Osteoblast (primary cell): ENCODE measurements at regions not wholly inside any gene's neighbourhood (a gene's known extent, or its start where the extent isn't known, plus 50 kb on each side); places are given as distances from the start of the nearest gene placed in this dataset.
"Not testable (repeated sequence)": the region's sequence is repeated elsewhere in the genome, so short reads cannot be mapped to it uniquely, and the experiment has no call there.

Experiments used
- DNase-seq: peaks from one replicate; pipeline ENCODE4 v3.0.0; 2011; ENCODE audit warnings: low spot score, mixed read lengths; ENCODE audit not compliant: insufficient read length; ENCODE audit errors: missing footprints
- H2AFZ ChIP-seq: 2 replicates; pipeline ENCODE4 v1.6.0; 2011; ENCODE audit warnings: mild to moderate bottlenecking, low read length
- H3K27ac ChIP-seq: 2 replicates; pipeline ENCODE4 v1.5.1; 2011; ENCODE audit warnings: mild to moderate bottlenecking, low read depth, low read length, moderate library complexity
- H3K27me3 ChIP-seq: 2 replicates; pipeline ENCODE4 v1.6.0; 2012; ENCODE audit warnings: mild to moderate bottlenecking, control low read depth, inconsistent platforms, low read length, moderate library complexity; ENCODE audit not compliant: insufficient read depth
- H3K36me3 ChIP-seq: 2 replicates; pipeline ENCODE4 v1.5.1; 2011; ENCODE audit warnings: mild to moderate bottlenecking, low read length, control low read depth, moderate library complexity; ENCODE audit not compliant: insufficient read depth
- H3K4me1 ChIP-seq: 2 replicates; pipeline ENCODE4 v1.5.1; 2011; ENCODE audit warnings: mild to moderate bottlenecking, low read length, control low read depth, moderate library complexity; ENCODE audit not compliant: insufficient read depth
- H3K4me2 ChIP-seq: 2 replicates; pipeline ENCODE4 v1.6.0; 2011; ENCODE audit warnings: mild to moderate bottlenecking, low read length; ENCODE audit not compliant: insufficient read depth
- H3K4me3 ChIP-seq: fragments of 200-600 bp; sonication (generic); 3 replicates; pipeline ENCODE4 v1.5.1; 2012; ENCODE audit warnings: mild to moderate bottlenecking, low read length, inconsistent platforms; ENCODE audit not compliant: insufficient read depth
- H3K79me2 ChIP-seq: 2 replicates; pipeline ENCODE4 v1.6.0; 2012; ENCODE audit warnings: mild to moderate bottlenecking, low read length, control low read depth, inconsistent platforms; ENCODE audit not compliant: insufficient read depth
- H3K9me3 ChIP-seq: 2 replicates; pipeline ENCODE4 v1.5.1; 2011; ENCODE audit warnings: low read depth, low read length, control low read depth
- H4K20me1 ChIP-seq: 2 replicates; pipeline ENCODE4 v1.6.0; 2012; ENCODE audit warnings: mild to moderate bottlenecking, low read length, control low read depth; ENCODE audit not compliant: insufficient read depth
- TF ChIP-seq, protein P1 (sequence below): IDR thresholded peaks from 2 replicates; pipeline ENCODE4 v1.5.1; 2011; ENCODE audit warnings: mild to moderate bottlenecking, low read depth, low read length, moderate library complexity; ENCODE audit errors: extremely low read depth

DNA sequence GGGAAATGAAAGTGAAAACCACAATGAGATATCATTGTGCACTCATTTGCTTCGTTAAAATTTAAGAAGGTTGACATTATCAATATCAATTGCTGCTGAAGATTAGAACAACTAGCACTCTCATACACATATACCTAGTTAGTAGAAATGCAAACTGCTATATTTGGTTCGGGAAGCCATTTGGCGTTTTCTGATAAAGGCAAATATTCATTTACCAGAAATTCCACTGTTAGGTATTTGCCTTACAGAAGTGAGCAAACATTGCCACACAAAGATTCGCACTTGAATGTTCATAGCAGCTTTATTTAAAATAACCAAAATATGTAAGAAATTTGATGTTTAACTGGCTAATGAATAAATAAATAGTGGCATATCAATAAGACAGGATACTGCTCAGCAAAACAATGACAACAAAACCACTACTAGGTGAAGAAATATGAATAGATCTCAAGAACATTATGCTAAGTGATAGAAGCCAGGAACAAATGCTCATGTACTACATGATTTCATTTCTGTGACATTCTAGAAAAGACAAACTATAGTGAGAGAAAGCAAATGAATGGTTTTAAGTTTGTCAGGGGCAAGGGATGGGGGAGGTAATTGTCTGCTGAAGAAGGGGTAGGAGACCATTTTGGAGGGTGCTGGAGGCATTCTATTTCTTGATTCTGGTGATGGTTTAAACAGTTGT, 387.8 kb downstream of the PTH2R start:
- Histone ChIP-seq H3K27me3 (no peaks in the 10 kb centered on the region), H2AFZ (no peak overlapping the region), H3K36me3 (no peaks in the 10 kb centered on the region), H3K4me3 (no peak overlapping the region), H3K4me2 (no peak overlapping the region), H3K79me2 (no peaks in the 10 kb centered on the region), H4K20me1 (no peaks in the 10 kb centered on the region), H3K27ac (no peak overlapping the region), H3K9me3 (peaks cover 3% of the 10 kb centered on the region), H3K4me1 (no peaks in the 10 kb centered on the region)
- DNase-seq = no peak
- TF ChIP-seq, protein P1, sequence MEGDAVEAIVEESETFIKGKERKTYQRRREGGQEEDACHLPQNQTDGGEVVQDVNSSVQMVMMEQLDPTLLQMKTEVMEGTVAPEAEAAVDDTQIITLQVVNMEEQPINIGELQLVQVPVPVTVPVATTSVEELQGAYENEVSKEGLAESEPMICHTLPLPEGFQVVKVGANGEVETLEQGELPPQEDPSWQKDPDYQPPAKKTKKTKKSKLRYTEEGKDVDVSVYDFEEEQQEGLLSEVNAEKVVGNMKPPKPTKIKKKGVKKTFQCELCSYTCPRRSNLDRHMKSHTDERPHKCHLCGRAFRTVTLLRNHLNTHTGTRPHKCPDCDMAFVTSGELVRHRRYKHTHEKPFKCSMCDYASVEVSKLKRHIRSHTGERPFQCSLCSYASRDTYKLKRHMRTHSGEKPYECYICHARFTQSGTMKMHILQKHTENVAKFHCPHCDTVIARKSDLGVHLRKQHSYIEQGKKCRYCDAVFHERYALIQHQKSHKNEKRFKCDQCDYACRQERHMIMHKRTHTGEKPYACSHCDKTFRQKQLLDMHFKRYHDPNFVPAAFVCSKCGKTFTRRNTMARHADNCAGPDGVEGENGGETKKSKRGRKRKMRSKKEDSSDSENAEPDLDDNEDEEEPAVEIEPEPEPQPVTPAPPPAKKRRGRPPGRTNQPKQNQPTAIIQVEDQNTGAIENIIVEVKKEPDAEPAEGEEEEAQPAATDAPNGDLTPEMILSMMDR = no peak

DNA sequence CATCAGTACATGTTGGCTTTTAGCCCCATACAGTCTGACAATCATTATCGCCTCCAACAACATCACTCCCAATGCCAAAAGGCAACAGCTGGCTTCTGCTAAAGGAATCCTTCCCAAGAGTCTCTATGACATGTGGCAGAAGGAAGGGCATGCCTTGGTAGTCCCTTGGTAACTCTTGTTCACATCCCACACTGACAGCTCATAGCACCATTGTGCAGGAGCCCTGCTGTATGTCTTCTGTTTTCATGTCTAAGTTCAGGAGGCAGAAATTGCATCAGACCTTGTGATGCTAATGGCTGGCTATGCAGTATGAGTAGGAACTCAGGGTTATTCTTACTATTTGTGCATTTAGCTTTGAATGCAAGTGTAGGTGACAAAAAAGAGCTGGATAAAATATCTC, 392.1 kb downstream of the PTH2R start:
- TF ChIP-seq, protein P1 = no peak
- H3K4me3 ChIP-seq = no peak overlapping the region
- no peaks in the 10 kb centered on the region for H3K79me2 ChIP-seq
- DNase-seq = no peak
- no peaks in the 10 kb centered on the region for H3K4me1 ChIP-seq
- H2AFZ ChIP-seq = no peak overlapping the region
- H3K9me3 ChIP-seq = peaks cover under 1% of the 10 kb centered on the region
- H3K4me2 ChIP-seq = no peak overlapping the region
- no peaks in the 10 kb centered on the region for H4K20me1 ChIP-seq
- no peaks in the 10 kb centered on the region for H3K36me3 ChIP-seq
- no peaks in the 10 kb centered on the region for H3K27me3 ChIP-seq
- no peak overlapping the region for H3K27ac ChIP-seq

DNA sequence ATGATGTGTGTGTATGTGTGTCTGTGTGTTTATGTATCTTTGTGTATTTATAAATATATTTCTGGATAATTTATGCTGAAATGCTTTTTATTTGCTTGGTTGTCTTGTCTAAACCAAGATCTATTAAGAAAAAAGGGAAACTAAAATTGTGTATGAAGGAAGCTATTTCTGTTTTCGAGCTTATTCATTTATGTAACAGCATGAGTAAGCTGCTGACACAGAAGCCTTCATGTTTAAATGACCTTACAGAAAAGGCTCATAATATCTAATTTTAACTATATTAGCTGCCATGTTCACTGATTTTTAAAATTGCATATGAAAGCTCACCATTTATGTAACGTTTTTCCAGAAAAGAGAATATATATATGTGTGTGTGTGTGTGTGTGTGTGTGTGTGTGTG, 392.8 kb downstream of the PTH2R start:
- Histone ChIP-seq H3K9me3 (no peaks in the 10 kb centered on the region), H3K36me3 (no peaks in the 10 kb centered on the region), H3K4me1 (no peaks in the 10 kb centered on the region), H3K27me3 (no peaks in the 10 kb centered on the region), H3K4me2 (no peak overlapping the region), H2AFZ (no peak overlapping the region), H4K20me1 (no peaks in the 10 kb centered on the region), H3K79me2 (no peaks in the 10 kb centered on the region), H3K4me3 (no peak overlapping the region), H3K27ac (no peak overlapping the region)
- TF ChIP-seq, protein P1 = no peak
- DNase-seq = no peak

DNA sequence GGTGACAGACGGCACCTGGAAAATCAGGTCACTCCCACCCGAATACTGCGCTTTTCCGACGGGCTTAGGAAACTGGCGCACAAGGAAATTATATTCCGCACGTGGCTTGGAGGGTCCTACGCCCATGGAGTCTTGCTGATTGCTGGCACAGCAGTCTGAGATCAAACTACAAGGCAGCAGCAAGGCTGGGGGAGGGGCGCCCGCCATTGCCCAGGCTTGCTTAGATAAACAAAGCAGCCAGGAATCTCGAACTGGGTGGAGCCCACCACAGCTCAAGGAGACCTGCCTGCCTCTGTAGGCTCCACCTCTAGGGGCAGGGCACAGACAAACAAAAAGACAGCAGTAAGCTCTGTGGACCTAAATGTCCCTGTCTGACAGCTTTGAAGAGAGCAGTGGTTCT, 394.3 kb downstream of the PTH2R start:
- not testable (repeated sequence) for H3K27me3 ChIP-seq, H3K4me1 ChIP-seq, H3K9me3 ChIP-seq, H3K27ac ChIP-seq, H3K79me2 ChIP-seq, H3K36me3 ChIP-seq, H4K20me1 ChIP-seq, DNase-seq, H3K4me2 ChIP-seq, H3K4me3 ChIP-seq, H2AFZ ChIP-seq
